ENCODE measurements at regions not wholly inside any gene's neighbourhood (a gene's known extent, or its start where the extent isn't known, plus 50 kb on each side); places are given as distances from the start of the nearest gene placed in this dataset.

GRCh38 chr13:109644069-109644750 is 142.2 kb downstream of the IRS2 start:
- no peak for DNase-seq (ENCODE audit: low spot score)

- no peak for DNase-seq (ENCODE audit: low spot score)
Observed at GRCh38 chr13:109642358-109642757, 144.0 kb downstream of the IRS2 start.

- no peak for DNase-seq (ENCODE audit: low spot score)
Observed at GRCh38 chr13:109636736-109637135, 149.6 kb downstream of the IRS2 start.

GRCh38 chr13:109631069-109631468 is 155.3 kb downstream of the IRS2 start:
- no peak for DNase-seq (ENCODE audit: low spot score)

GRCh38 chr13:109630271-109630670 is 156.1 kb downstream of the IRS2 start:
- no peak for DNase-seq (ENCODE audit: low spot score)

GRCh38 chr13:109629737-109630136 is 156.6 kb downstream of the IRS2 start:
- DNase-seq (ENCODE audit: low spot score) = no peak

GRCh38 chr13:109628251-109628699 is 158.1 kb downstream of the IRS2 start:
- DNase-seq (ENCODE audit: low spot score) = no peak

- DNase-seq (ENCODE audit: low spot score) = no peak
Observed at GRCh38 chr13:109627649-109628048, 158.7 kb downstream of the IRS2 start.

GRCh38 chr13:109626386-109627171 is 159.8 kb downstream of the IRS2 start:
- DNase-seq (ENCODE audit: low spot score) = no peak

GRCh38 chr13:109625156-109625555 is 161.2 kb downstream of the IRS2 start:
- no peak for DNase-seq (ENCODE audit: low spot score)

- DNase-seq (ENCODE audit: low spot score) = no peak
Observed at GRCh38 chr13:109622006-109622405, 164.4 kb downstream of the IRS2 start.

- DNase-seq (ENCODE audit: low spot score) = no peak
Observed at GRCh38 chr13:109615721-109616420, 170.5 kb downstream of the IRS2 start.

- DNase-seq (ENCODE audit: low spot score) = no peak
Observed at GRCh38 chr13:109611912-109612691, 174.3 kb downstream of the IRS2 start.

GRCh38 chr13:109610517-109610916 is 175.9 kb downstream of the IRS2 start:
- peak; percentile 31 for DNase-seq (ENCODE audit: low spot score)

GRCh38 chr13:109608503-109608902 is 177.9 kb downstream of the IRS2 start:
- no peak for DNase-seq (ENCODE audit: low spot score)

- no peak for DNase-seq (ENCODE audit: low spot score)
Observed at GRCh38 chr13:109608059-109608458, 178.3 kb downstream of the IRS2 start.

GRCh38 chr13:109606520-109606919 is 179.9 kb downstream of the IRS2 start:
- DNase-seq (ENCODE audit: low spot score) = no peak

GRCh38 chr13:109605846-109606245 is 180.5 kb downstream of the IRS2 start:
- no peak for DNase-seq (ENCODE audit: low spot score)

GRCh38 chr13:109604894-109605293 is 181.5 kb downstream of the IRS2 start:
- DNase-seq (ENCODE audit: low spot score) = no peak

- DNase-seq (ENCODE audit: low spot score) = no peak
Observed at GRCh38 chr13:109602356-109602755, 184.0 kb downstream of the IRS2 start.

- no peak for DNase-seq (ENCODE audit: low spot score)
Observed at GRCh38 chr13:109599901-109600657, 186.3 kb downstream of the IRS2 start.
